Right lobe of liver (tissue), 4 donors: ENCODE measurements at regions not wholly inside any gene's neighbourhood (a gene's known extent, or its start where the extent isn't known, plus 50 kb on each side); places are given as distances from the start of the nearest gene placed in this dataset.

ENCODE experiments used
- POLR2A ChIP-seq: fragments of 450-650 bp; IDR thresholded peaks from one replicate; pipeline ENCODE4 v1.6.1; 2017; ENCODE audit warnings: antibody characterized with exemption, mild to moderate bottlenecking
- TF ChIP-seq, protein P1 (sequence below), 4 donors: fragments of 200-600 bp in 3 of 4; fragments of 450-650 bp in 1 of 4; IDR thresholded peaks; one replicate each; pipeline versions ENCODE4 v1.5.1 to v1.8.0; 2016 to 2022; ENCODE audit warnings: antibody characterized with exemption in 4 of 4, mild to moderate bottlenecking in 2 of 4
- donor health status: DM: no; HTN: no; CAD: no.
- donor health status: DM: no; HTN: no; CAD: no.
- donor health status: DM: no; HTN: yes; CAD: no.

DNA sequence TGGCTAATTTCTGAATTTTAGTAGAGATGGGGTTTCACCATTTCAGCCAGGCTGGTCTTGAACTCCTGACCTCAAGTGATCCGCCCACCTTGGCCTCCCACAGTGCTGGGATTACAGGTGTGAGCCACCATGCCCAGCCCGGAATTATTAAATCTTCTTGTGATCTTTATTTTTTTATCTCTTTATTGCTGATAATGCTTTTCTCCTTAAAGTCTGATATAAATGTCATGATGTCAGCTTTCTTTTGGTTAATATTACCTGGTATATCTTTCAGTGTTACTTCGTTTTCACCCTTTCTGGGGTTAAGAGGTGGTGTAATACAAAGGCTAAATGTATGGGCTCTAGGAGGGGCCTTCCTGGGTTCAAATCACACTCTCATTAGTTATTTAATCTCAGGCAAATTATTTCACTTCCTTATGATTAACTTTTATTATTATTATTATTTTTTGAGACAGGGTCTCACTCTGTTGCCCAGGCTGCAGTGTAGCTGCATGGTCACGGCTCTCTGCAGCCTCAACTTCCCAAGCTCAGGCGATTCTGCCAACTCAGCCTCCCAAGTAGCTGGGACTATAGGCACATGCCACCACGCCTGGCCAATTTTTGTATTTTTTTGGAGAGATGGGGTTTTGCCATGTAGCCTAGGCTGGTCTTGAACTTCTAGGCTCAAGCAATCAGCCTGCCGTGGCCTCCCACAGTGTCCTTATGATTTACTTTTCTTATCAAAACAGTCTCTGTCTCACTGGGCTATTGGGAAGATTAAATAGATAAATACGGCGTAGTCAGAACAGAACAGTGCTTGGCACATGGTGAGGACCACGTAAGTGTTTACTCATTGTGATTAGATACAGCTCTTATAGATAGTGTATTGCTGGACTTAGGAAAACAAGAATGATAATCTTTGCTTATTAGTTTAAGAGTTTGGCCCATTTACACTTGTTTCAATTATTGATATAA is 216.5 kb downstream of the URB2 start:
- TF ChIP-seq, protein P1, sequence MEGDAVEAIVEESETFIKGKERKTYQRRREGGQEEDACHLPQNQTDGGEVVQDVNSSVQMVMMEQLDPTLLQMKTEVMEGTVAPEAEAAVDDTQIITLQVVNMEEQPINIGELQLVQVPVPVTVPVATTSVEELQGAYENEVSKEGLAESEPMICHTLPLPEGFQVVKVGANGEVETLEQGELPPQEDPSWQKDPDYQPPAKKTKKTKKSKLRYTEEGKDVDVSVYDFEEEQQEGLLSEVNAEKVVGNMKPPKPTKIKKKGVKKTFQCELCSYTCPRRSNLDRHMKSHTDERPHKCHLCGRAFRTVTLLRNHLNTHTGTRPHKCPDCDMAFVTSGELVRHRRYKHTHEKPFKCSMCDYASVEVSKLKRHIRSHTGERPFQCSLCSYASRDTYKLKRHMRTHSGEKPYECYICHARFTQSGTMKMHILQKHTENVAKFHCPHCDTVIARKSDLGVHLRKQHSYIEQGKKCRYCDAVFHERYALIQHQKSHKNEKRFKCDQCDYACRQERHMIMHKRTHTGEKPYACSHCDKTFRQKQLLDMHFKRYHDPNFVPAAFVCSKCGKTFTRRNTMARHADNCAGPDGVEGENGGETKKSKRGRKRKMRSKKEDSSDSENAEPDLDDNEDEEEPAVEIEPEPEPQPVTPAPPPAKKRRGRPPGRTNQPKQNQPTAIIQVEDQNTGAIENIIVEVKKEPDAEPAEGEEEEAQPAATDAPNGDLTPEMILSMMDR (IDR thresholded peaks at IDR 0.05) = no peak
- no peak for TF ChIP-seq POLR2A
